Sigmoid colon (tissue), 4 donors: ENCODE measurements at regions not wholly inside any gene's neighbourhood (a gene's known extent, or its start where the extent isn't known, plus 50 kb on each side); places are given as distances from the start of the nearest gene placed in this dataset.

Experiments
- CTCF ChIP-seq, 4 experiments: fragments of 450-650 bp in 3 of 4; fragments of 200-600 bp in 1 of 4; IDR thresholded peaks; one replicate each; pipeline ENCODE4 v1.5.1; 2016 to 2019; ENCODE audit warnings: antibody characterized with exemption in 4 of 4, mild to moderate bottlenecking in 3 of 4, moderate library complexity in 2 of 4
- EP300 ChIP-seq, 4 donors: sonication (generic); formaldehyde crosslinking; IDR thresholded peaks; one replicate each; pipeline ENCODE4 v1.6.1; 2017; ENCODE audit warnings: antibody characterized with exemption in 4 of 4
- POLR2A ChIP-seq, 2 donors: fragments of 450-650 bp; IDR thresholded peaks; one replicate each; pipeline ENCODE4 v1.6.1; 2016; ENCODE audit warnings: antibody characterized with exemption in 2 of 2, mild to moderate bottlenecking in 2 of 2, moderate library complexity in 2 of 2

- no peak for TF ChIP-seq EP300 (IDR thresholded peaks at IDR 0.05)
- no peak for TF ChIP-seq CTCF (IDR thresholded peaks at IDR 0.05)
- TF ChIP-seq POLR2A (IDR thresholded peaks at IDR 0.05) = no peak
Observed at GRCh38 chr6:51554029-51554428, 533.4 kb downstream of the PKHD1 start.
